Peyer's patch (tissue), 4 donors: ENCODE measurements at regions not wholly inside any gene's neighbourhood (a gene's known extent, or its start where the extent isn't known, plus 50 kb on each side); places are given as distances from the start of the nearest gene placed in this dataset.
A peak's percentile ranks its signal among the peaks of the same experiment; 100 is the strongest.
"Not testable (repeated sequence)": the region's sequence is repeated elsewhere in the genome, so short reads cannot be mapped to it uniquely, and the experiment has no call there.

Experiments
- DNase-seq, 3 donors: peaks; one replicate each; pipeline ENCODE4 v3.0.0-alpha.2; 2017 to 2019
- H3K27ac ChIP-seq, 4 donors: fragments of 200-600 bp; sonication (generic); one replicate each; pipeline ENCODE4 v1.5.1; 2016 to 2019
- H3K27me3 ChIP-seq, 2 donors: fragments of 200-600 bp; sonication (generic); one replicate each; pipeline ENCODE4 v1.5.1; 2019
- H3K36me3 ChIP-seq, 3 donors: fragments of 200-600 bp; sonication (generic); one replicate each; pipeline ENCODE4 v1.5.1; 2016 to 2019
- H3K4me1 ChIP-seq, 4 donors: fragments of 200-600 bp; sonication (generic); one replicate each; pipeline ENCODE4 v1.5.1; 2016 to 2019
- H3K4me3 ChIP-seq, 4 donors: fragments of 200-600 bp; sonication (generic); 1 replicate in 3 of 4; 2 replicates in 1 of 4; pipeline ENCODE4 v1.5.1; 2016 to 2019; ENCODE audit warnings: mild to moderate bottlenecking in 1 of 4
- H3K9me3 ChIP-seq, 4 donors: fragments of 200-600 bp; sonication (generic); one replicate each; pipeline ENCODE4 v1.5.1; 2016 to 2019; ENCODE audit warnings: mild to moderate bottlenecking in 1 of 4
- CTCF ChIP-seq, 6 experiments: fragments of 450-650 bp in 4 of 6; fragments of 200-600 bp in 2 of 6; sonication (generic) in 1 of 6; IDR thresholded peaks; one replicate each; pipeline ENCODE4 v1.5.1; 2017 to 2019; ENCODE audit warnings: antibody characterized with exemption in 6 of 6, mild to moderate bottlenecking in 3 of 6, moderate library complexity in 1 of 6
- POLR2A ChIP-seq, 2 donors: fragments of 450-650 bp; IDR thresholded peaks; one replicate each; pipeline ENCODE4 v1.5.1; 2017; ENCODE audit warnings: antibody characterized with exemption in 2 of 2, mild to moderate bottlenecking in 2 of 2, moderate library complexity in 2 of 2

GRCh38 chr1:95297906-95298305, 63.9 kb downstream of the RWDD3 start:
- not testable (repeated sequence) for H3K27me3 ChIP-seq, H3K4me1 ChIP-seq, H3K27ac ChIP-seq, H3K9me3 ChIP-seq, H3K4me3 ChIP-seq, H3K36me3 ChIP-seq, DNase-seq

- H3K9me3 ChIP-seq: no peaks in the 10 kb centered on the region
- DNase-seq: no peak
- H3K27ac ChIP-seq: no peak overlapping the region
- TF ChIP-seq CTCF (IDR thresholded peaks at IDR 0.05): no peak
- no peak for TF ChIP-seq POLR2A (IDR thresholded peaks at IDR 0.05)
- no peaks in the 10 kb centered on the region for H3K27me3 ChIP-seq
- no peaks in the 10 kb centered on the region for H3K4me1 ChIP-seq
- no peak overlapping the region for H3K4me3 ChIP-seq
- no peaks in the 10 kb centered on the region for H3K36me3 ChIP-seq
These were observed 67.1 kb downstream of the RWDD3 start for GRCh38 chr1:95301091-95301490.

DNA sequence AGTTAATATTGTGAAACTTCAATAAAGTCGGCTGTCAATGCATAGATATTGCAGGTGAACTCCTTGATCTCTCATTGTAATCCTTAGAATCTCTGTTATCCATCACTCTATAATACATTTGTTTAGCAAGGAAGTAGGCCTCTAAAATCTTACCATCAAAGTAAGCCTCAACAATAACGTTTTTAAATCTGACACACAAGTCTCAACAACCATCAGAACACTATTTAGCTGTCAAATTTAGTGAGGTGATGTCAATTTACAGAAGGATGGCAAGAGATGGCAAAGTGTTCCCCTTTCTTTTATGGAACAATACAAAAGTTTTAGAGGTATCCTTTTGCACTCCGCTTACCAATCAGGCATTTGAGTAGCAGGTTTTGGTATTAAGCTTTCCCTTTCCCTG, 67.6 kb downstream of the RWDD3 start:
- TF ChIP-seq CTCF (IDR thresholded peaks at IDR 0.05) (no peak), POLR2A (IDR thresholded peaks at IDR 0.05) (no peak)
- no peak overlapping the region for H3K4me3 ChIP-seq
- no peaks in the 10 kb centered on the region for H3K9me3 ChIP-seq
- no peaks in the 10 kb centered on the region for H3K27me3 ChIP-seq
- H3K4me1 ChIP-seq: no peaks in the 10 kb centered on the region
- H3K27ac ChIP-seq: no peak overlapping the region
- no peaks in the 10 kb centered on the region for H3K36me3 ChIP-seq
- DNase-seq: no peak

GRCh38 chr1:95304803-95305202, 70.8 kb downstream of the RWDD3 start:
- no peaks in the 10 kb centered on the region for H3K27me3 ChIP-seq
- H3K36me3 ChIP-seq: no peaks in the 10 kb centered on the region
- DNase-seq: no peak
- H3K4me3 ChIP-seq: no peak overlapping the region
- H3K27ac ChIP-seq: no peak overlapping the region
- TF ChIP-seq POLR2A (IDR thresholded peaks at IDR 0.05): no peak
- TF ChIP-seq CTCF (IDR thresholded peaks at IDR 0.05): no peak
- H3K4me1 ChIP-seq: no peaks in the 10 kb centered on the region
- H3K9me3 ChIP-seq: no peaks in the 10 kb centered on the region

- no peaks in the 10 kb centered on the region for H3K36me3 ChIP-seq
- no peaks in the 10 kb centered on the region for H3K9me3 ChIP-seq
- TF ChIP-seq POLR2A (IDR thresholded peaks at IDR 0.05) (no peak), CTCF (IDR thresholded peaks at IDR 0.05) (no peak)
These were observed 74.4 kb downstream of the RWDD3 start for GRCh38 chr1:95308276-95309030.

GRCh38 chr1:95309031-95309471, 75.0 kb downstream of the RWDD3 start:
- H3K4me3 ChIP-seq: no peak overlapping the region
- no peaks in the 10 kb centered on the region for H3K27me3 ChIP-seq
- H3K9me3 ChIP-seq: no peaks in the 10 kb centered on the region
- no peaks in the 10 kb centered on the region for H3K4me1 ChIP-seq
- H3K27ac ChIP-seq: no peak overlapping the region
- TF ChIP-seq POLR2A (IDR thresholded peaks at IDR 0.05) (no peak), CTCF (IDR thresholded peaks at IDR 0.05) (peak in 3 of 6 experiments; percentile 17 to 31 (median 26))
- no peaks in the 10 kb centered on the region for H3K36me3 ChIP-seq
- DNase-seq: no peak

More at GRCh38 chr1:95308276-95309030, 74.4 kb downstream of the RWDD3 start:
- no peak for DNase-seq
- Histone ChIP-seq H3K4me3 (no peak overlapping the region), H3K4me1 (no peaks in the 10 kb centered on the region), H3K27me3 (no peaks in the 10 kb centered on the region), H3K27ac (no peak overlapping the region)
